Neural cell (in vitro differentiated cells): ENCODE measurements at regions not wholly inside any gene's neighbourhood (a gene's known extent, or its start where the extent isn't known, plus 50 kb on each side); places are given as distances from the start of the nearest gene placed in this dataset.

ENCODE experiments used
- CTCF ChIP-seq: fragments of 450-650 bp; IDR thresholded peaks from 2 replicates; pipeline ENCODE4 v1.5.1; 2014; ENCODE audit warnings: antibody characterized with exemption, mild to moderate bottlenecking, moderate library complexity; ENCODE audit not compliant: poor library complexity, severe bottlenecking
- EP300 ChIP-seq: fragments of 450-650 bp; conservative IDR thresholded peaks from 2 replicates; pipeline ENCODE4 v1.6.1; 2014; ENCODE audit warnings: antibody characterized with exemption, mild to moderate bottlenecking, moderate library complexity; ENCODE audit not compliant: poor library complexity, severe bottlenecking
- EZH2 ChIP-seq: fragments of 200-600, 300-800 bp; shearing (Covaris generic), sonication (generic); IDR thresholded peaks from 2 replicates; pipeline ENCODE4 v1.6.1; 2014; ENCODE audit warnings: antibody characterized with exemption, low read length, borderline replicate concordance, mild to moderate bottlenecking; ENCODE audit not compliant: insufficient read depth, poor library complexity, severe bottlenecking
- MXI1 ChIP-seq: fragments of 450-650 bp; conservative IDR thresholded peaks from 2 replicates; pipeline ENCODE4 v1.6.1; 2014; ENCODE audit warnings: antibody characterized with exemption, mild to moderate bottlenecking; ENCODE audit not compliant: poor library complexity, severe bottlenecking
- POLR2AphosphoS5 ChIP-seq: IDR thresholded peaks from 2 replicates; pipeline ENCODE4 v1.6.1; 2012
- RAD21 ChIP-seq: fragments of 450-650 bp; conservative IDR thresholded peaks from 2 replicates; pipeline ENCODE4 v1.6.1; 2014; ENCODE audit warnings: antibody characterized with exemption, mild to moderate bottlenecking, moderate library complexity
- TAF1 ChIP-seq: IDR thresholded peaks from 2 replicates; pipeline ENCODE4 v1.6.1; 2012; ENCODE audit warnings: low read depth

GRCh38 chr3:107269136-107269535 lies 108.1 kb upstream of the CCDC54 start:
- TF ChIP-seq CTCF (no peak), MXI1 (no peak), POLR2AphosphoS5 (no peak), EZH2 (no peak), TAF1 (no peak), EP300 (no peak), RAD21 (no peak)
